HL-60/S4 treated with retinoic acid at 250 ng/mL for 4 days and 3 days (cell line): ENCODE measurements at regions not wholly inside any gene's neighbourhood (a gene's known extent, or its start where the extent isn't known, plus 50 kb on each side); places are given as distances from the start of the nearest gene placed in this dataset.

Experiments used
- in situ Hi-C: fragments of 300-500 bp; cut with MboI; formaldehyde crosslinking; loops from 2 replicates; pipeline ENCODE4 v1.7.0; 2022; ENCODE audit warnings: low sequenced_read_pairs

DNA sequence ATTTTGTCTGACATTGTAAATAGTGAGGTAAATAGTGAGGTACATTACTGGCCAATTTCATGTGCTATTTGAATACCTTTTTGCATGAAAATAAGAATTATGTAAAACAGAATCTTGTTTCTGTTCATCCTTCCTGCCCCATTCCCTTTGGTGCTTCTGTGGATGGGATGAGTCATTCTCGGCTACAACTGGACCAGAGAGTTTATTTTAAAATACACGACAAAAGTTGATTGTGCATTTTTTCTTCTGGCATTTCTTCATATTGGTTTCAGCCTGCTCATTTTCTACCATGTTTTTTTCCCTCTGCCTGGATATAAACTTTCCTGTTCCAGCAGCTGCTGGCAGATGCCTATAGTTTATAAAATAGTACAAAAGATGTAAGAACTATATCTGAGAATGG, 107.5 kb downstream of the CYSLTR2 start:
- in situ Hi-C loops: loop anchor here (10.0 to 25.0 kb wide), 2 partner anchors 166 to 424 kb away; no protein-coding TSS in a partner anchor

DNA sequence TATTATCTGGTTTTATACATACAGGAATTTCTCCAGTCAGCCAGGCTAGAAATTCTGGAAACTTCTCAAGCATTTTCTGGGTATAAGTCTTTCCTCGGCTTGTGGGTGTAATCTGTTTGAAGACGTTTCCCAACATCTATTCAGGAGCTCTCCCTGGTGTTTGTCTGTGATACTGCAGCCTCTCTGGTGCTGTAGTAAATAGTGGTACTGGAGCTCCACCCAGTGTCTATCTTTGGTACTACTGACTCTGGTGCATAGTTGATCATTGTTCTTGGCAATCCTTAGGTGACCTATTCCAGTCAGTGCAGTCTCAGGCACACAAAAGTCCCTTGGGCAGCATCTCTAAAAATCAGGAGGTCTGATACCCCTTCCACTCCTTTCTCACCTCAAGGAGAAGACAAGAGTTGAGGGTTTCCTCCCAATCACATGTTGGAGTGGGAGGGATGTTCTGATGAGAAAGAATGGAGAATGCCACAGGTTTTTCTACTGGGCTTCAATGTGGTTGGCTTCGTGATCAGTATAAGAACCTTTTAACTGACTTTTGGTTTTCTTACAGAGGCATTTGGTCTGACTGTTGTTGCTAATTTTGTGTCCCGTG, 115.5 kb downstream of the CYSLTR2 start:
- in situ Hi-C loops: loop anchor here (10.0 to 25.0 kb wide), 2 partner anchors 174 to 432 kb away; no protein-coding TSS in a partner anchor

DNA sequence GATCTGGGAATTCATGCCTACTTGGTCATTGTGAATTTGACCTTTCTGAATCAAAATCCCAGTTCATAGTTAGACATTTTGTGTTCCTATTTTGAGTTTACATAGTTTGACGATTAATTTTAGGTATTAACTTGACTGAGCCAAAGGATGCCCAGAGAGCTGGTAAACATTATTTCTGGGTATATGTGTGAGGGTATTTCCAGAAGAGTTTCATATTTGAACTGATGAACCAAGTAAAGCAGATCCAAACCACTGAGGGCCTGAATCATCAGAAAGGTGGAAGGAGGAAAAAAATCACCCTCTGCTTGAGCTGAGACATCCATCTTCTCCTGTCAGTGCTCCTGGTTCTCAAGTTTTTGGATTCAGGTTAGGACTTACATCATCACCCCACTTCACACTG, 116.6 kb downstream of the CYSLTR2 start:
- in situ Hi-C loops: loop anchor here (25.0 kb wide), 1 partner anchor 433 kb away; no protein-coding TSS in a partner anchor

DNA sequence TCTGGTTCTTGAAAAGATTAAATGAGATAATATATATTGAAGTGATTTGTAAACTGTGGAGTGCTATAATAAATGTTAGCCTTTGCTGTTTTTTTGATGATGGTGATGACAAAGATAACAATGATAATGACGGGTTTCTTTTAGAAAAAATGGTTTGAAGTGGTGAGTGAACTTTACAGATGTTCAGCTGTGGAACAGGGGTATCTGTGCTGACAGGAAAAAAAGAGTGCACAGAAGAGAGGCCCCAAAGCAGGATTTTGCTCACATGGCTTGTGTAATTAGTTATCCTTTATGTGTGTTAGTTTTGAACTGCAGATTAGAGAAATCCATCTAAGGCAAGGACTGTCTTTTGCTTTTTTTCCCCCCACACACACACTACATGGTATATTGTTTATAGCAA, 119.2 kb downstream of the CYSLTR2 start:
- in situ Hi-C loops: loop anchor here (25.0 kb wide), 1 partner anchor 436 kb away; no protein-coding TSS in a partner anchor

DNA sequence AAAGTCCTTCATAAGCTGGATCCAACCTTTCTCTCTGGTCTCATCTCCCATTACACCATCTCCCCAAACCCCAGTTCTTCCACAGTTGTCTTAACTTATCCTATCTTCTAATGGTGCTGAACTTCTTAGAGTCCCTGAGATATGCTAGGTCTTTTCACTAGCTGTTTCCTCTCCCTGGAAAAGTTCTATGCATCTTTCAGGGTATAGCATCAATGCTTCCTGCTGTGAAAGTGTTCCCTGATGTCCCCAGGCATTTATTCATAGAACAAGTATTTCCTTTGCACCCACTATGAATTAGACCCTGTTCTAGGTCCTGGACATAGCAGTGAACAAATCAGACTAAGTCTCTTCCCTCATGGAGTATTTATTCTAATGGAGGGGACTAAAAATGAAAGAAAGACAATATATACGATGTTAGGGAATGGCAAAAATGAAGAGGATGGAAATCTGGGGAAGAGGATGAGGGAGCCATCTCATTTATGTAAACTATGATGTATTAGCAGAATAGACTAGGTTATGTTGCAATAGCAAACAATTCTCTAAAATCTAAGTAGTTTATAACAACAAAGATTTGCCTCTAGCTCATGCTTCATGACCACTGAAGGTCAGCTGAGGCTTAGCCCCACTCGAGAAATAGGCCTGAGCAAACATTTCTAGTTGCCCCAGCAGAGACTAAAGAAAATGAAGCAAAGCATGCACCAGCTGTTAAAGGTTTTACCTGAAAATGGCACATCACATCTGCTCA, 120.0 kb downstream of the CYSLTR2 start:
- in situ Hi-C loops: loop anchor here (25.0 kb wide), 1 partner anchor 436 kb away; no protein-coding TSS in a partner anchor

DNA sequence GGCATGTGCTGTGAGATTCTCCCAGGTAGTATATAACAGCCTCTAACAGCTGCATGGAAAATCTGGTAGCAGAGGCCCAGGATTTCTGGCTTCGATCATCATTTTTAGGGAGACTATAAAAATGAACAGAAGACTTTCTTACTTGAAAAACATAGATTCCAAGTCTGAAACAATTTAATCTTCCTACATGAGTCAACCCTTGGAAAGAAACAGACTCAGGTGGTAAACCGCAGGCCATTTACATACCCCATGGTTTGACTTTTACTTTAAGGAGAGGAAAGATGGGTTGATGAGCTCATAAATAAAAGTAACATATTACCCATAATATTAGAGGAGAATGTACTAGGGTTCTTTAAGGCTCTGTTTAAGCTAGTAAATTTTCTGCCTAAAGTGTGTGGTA, 121.6 kb downstream of the CYSLTR2 start:
- in situ Hi-C loops: no loop called here

DNA sequence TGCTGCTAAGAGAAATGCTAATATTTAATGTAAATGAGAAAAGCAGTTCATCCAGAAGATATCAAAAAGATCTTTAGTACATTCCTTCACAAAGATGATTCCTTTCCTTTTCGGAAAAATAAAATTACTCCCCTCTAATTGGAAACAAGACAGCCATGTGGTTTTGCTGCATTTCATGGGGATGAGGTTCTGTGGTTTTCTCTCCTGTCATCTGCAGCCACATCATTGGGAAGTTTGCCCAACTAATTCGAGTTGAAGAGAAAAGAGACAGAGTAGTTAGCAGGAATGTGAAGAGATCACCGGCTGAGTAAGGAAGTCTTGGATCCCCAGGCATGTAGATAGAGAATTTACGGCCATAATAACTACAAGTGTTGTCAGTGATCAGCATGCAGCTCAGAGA, 122.1 kb downstream of the CYSLTR2 start:
- in situ Hi-C loops: no loop called here

DNA sequence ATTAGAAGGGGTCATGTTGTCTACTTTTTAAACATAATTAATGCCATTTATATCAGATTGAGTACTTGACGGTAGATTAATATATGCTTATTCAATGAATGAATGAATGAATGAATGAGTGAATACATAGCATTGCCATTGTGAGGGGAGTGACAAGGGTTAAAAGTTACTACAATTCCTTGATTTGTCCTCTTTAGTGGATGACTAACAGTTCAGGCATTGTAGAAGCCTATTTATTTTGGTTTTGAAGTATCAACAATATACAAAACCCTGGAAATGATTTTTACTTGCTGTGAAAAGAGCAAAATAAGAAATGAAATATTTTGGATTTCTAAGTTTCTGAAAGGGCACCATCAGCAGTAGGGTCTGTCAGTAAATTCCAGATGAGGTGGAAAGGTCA, 122.7 kb downstream of the CYSLTR2 start:
- in situ Hi-C loops: no loop called here

DNA sequence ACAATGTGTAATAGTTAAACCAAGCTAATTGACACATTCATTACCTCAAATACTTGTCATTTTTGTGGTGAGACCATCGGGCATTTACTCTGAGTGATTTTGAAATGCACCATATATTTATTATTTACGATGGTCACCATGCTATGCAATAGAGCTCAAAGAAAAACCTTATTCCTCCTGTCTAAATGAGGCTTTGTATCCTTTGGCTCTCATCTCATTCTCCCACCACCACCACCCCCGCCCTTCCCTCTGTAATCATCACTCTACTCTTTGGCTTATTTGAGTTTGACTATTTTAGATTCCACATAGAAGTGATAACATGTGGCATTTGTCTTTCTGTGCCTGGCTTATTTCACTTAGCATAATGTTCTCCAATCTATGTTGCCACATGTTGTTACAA, 124.9 kb downstream of the CYSLTR2 start:
- in situ Hi-C loops: no loop called here

DNA sequence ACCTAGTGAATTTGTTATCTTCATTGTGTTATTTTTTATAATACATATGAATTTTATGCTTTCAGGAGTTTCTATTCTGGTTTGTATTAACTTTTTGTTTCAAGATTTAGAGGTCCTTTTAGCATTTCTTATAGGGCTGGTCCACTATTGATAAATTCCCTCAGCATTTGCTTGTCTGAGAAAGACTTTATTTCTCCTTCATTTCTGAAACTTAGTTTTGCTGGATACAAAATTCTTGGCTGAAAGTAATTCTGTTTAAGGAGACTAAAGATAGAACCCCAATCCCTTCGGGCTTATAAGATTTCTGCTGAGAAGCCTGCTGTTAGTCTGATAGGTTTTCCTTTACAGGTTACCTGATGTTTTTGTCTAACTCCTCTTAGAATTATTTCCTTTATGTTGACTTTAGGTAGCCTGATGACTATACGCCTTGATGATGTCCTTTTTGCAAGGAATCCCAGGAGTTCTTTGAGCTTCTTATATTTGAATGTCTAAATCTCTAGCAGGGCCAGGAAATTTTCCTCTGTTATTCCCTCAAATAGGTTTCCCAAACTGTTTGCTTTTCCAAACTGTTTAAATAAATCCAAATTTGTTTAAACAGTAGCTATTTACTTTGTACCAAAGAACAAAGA, 127.1 kb downstream of the CYSLTR2 start:
- in situ Hi-C loops: no loop called here

DNA sequence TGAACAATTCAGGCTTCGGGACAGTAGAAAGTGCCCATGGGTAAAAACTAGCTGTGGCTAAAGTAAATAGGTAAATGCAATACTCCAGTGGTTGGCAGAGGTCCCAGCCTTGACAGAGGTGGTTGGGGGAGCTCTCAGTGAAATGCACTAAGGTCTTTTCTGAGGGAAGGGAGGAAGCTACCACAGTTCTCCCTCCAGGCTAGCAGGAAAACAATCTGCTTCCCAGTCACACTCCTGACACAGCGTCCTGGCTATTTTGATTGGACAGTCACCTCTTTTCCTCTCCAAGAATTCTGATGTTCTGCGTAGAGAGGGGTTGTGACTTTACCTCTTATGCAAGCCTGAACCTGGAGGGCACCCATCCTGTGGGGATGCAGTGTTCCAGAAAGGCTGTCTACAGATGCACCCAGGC, 128.7 kb downstream of the CYSLTR2 start:
- in situ Hi-C loops: no loop called here

DNA sequence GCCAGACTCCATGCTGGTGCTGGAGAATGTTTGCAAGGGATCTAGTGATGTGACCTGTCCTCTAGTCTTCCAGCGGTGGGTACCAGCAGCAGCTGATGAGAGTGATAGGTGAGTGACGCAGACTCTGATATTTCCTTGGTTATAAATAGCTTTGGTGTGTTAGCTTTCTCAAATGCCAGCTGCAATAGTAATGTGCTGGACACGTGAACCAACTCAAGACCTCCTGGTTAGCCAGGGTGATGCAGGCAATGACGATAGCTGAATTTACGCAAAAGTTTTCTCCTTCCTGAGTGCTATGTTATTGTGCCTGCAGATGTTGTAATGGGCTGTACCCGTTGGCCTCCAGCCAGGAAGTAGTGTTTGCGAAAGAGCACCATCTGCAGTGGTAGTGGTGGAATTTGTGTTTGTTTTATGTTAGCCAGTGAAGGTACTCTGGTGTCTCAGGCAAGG, 129.5 kb downstream of the CYSLTR2 start:
- in situ Hi-C loops: no loop called here

DNA sequence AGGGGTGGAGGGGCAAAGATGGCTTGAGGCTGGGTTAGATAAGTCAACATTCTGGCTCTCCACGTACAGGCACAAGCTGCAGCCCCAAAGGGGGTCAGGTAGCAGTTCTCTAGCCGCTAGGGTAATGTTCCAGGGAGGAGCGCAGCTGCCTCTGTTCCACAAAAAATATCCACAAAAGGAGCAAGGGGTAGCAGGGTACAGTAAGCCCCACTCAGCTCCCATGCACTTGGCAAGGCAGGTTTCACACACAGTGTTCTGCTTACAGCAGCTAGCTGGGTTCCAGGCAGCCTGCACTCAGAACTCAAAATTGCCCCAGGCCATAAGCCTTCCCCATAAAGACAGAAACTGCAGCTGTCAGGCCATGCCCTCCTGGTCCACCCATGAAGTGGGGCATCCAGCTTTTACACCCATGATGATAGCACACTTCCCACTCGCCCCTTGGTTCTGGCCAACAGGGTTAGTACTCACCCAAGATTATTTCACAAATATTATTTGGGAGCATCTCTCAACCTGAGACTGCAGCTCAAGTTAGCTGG, 130.0 kb downstream of the CYSLTR2 start:
- in situ Hi-C loops: no loop called here

DNA sequence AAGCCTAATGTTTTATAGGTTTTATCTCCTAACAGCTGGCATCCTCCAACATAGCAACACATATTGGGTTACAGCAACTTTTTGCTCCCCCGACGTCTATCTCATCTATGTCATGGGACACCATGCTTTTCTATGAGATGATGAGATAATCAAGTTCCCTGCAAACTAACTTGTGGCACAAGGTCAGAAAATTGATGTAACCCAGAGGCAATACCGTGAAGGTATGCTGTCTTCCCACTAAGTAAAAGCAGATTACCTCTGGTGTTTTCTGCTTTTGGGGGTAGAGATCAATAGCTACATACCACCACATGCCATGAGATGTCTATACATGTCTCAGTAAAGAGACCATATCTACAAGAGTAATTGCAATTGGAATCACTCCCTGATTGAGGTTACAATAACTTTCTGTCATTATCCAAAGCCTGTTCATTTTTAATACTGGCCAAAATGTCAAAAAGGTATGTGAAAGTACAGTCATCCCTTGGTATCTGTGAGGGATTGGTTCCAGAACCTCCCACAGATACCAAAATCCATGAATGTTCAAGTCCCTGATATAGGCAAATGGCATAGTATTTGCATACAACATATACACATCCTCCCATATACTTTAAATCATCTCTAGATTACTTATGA, 131.3 kb downstream of the CYSLTR2 start:
- in situ Hi-C loops: no loop called here

DNA sequence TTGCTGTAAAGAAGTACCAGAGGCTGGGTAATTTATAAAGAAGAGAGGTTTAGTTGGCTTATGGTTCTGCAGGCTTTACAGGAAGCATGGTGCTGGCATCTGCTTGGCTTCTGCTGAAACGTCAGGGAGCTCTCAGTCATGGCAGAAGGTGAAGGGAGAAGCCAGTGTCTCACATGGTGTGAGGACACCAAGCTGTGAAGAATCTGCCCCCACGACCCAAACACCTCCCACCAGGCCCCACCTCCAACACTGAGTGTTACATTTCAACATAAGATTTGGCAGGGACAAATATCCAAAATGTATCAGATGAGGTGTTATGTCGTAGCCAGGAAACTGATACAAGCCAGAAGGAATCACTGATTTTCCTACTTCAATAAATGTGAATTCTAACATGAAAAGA, 136.5 kb downstream of the CYSLTR2 start:
- in situ Hi-C loops: no loop called here

DNA sequence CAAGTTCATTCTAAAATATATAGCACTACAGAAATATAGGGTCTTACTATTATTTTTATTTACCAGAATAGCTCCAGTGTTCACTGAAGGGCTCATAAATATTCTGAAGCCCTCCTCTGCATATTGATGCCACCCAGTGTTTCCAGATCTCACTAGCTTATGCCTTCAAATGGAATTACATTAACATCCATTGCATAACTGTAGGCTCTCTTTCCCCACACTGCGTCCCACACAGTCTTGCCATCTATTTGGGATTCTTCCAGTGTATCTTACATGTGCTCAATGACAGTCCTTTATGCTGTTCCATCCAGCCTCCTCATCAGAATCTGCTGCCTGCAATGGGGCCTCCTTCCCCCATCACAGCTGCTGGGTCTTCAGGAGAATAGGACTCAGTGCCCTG, 137.2 kb downstream of the CYSLTR2 start:
- in situ Hi-C loops: no loop called here

DNA sequence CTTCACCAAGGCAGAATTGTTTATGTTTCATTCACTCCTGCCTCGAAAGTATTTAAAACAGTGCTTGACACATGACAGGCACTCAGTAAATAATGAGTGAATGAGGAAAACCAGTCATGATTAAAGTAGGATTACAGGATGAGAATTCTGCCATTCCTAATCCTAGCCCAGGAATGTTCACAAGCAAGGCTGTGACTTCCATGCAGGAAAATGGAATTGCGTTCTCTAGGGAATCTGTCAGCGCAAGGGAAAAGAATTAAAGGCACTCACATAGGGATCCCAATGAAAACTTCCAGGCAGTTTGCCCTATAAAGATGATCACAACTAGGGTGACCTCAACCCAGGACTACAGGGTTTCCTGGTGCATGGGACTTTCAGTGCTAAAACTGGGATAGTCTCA, 143.4 kb downstream of the CYSLTR2 start:
- in situ Hi-C loops: no loop called here

DNA sequence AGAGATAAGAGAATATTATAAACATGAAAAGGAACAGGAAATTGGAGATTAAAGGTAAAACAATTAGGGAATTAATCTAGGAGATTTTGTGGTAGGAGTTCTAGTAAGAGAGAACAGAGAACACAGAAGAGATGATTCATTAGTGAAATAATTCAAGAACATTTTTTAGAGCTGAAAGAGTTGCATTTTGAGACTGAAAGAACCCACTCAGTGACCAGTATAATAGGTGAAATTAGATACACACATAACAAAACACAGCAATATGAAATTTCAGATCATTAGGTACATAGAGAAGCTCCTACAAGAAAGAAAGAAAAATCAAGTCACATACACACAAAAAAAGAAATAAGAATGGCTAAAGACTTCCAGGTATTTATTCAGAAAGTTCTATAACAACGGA, 144.0 kb downstream of the CYSLTR2 start:
- in situ Hi-C loops: no loop called here

DNA sequence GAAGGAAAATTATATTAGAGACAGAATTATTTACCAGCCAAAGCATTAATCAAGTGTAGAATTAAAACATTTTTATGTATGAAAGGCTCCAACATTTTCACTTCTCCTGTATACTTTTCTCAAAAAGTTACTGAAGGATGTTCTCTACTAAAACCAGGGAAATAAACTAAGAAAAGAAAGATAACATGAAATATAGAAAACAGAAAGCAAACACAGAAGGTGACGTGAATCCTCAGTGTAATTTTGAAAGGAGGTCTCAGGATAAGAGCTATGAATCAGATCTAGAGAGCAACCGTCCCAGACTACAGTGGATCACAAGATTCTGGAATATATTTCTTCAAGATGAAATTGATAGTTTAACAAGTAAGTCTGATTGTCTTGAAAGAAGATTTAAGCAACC, 144.5 kb downstream of the CYSLTR2 start:
- in situ Hi-C loops: no loop called here

DNA sequence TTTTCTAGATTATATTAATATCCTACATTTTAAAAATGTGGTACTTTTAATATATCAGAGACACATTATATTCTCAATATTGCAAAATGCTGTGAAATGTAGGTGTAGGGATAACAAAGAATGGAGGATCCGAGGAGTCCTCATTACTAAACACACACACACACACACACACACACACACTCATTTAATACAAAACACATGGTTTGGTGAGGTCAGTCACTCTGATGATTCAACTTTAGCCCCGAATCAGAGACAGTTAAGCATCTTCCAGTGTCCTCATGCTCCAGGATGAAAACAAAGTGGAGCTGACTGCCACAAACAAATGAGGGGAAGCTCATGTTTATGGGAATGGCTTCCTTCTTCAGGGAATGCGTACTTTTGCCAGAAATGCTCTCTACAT, 147.5 kb downstream of the CYSLTR2 start:
- in situ Hi-C loops: no loop called here
